HEK293 (cell line): ENCODE measurements at regions not wholly inside any gene's neighbourhood (a gene's known extent, or its start where the extent isn't known, plus 50 kb on each side); places are given as distances from the start of the nearest gene placed in this dataset.

Experiments used
- CTCF ChIP-seq: fragments of 450-650 bp; formaldehyde crosslinking; IDR thresholded peaks from 2 replicates; pipeline ENCODE4 v1.5.1; 2016; ENCODE audit warnings: missing biosample characterization, missing genetic modification characterization
- REST ChIP-seq: fragments of 450-650 bp; formaldehyde crosslinking; IDR thresholded peaks from 2 replicates; pipeline ENCODE4 v1.5.1; 2016; ENCODE audit warnings: missing biosample characterization, missing genetic modification characterization
- ZFP41 ChIP-seq: fragments of 450-650 bp; formaldehyde crosslinking; IDR thresholded peaks from 2 replicates; pipeline ENCODE4 v1.5.1; 2016; ENCODE audit warnings: missing biosample characterization, missing genetic modification characterization, borderline replicate concordance
- ZNF223 ChIP-seq: fragments of 450-650 bp; formaldehyde crosslinking; IDR thresholded peaks from 2 replicates; pipeline ENCODE4 v1.5.1; 2016; ENCODE audit warnings: missing biosample characterization, missing genetic modification characterization
- ZNF24 ChIP-seq: fragments of 450-650 bp; formaldehyde crosslinking; IDR thresholded peaks from 2 replicates; pipeline ENCODE4 v1.5.1; 2016; ENCODE audit warnings: missing biosample characterization, missing genetic modification characterization
- ZNF280D ChIP-seq: fragments of 450-650 bp; formaldehyde crosslinking; IDR thresholded peaks from 2 replicates; pipeline ENCODE4 v1.5.1; 2016; ENCODE audit warnings: missing biosample characterization, missing genetic modification characterization
- ZNF324 ChIP-seq: fragments of 450-650 bp; formaldehyde crosslinking; IDR thresholded peaks from 2 replicates; pipeline ENCODE4 v1.5.1; 2016; ENCODE audit warnings: missing biosample characterization, missing genetic modification characterization

- TF ChIP-seq CTCF (tag by site-specific recombination) (no peak), REST (tag by site-specific recombination) (no peak), ZNF324 (tag by site-specific recombination) (no peak), ZFP41 (no peak), ZNF280D (tag by site-specific recombination) (no peak), ZNF223 (tag by site-specific recombination) (no peak), ZNF24 (tag by site-specific recombination) (no peak)
Measured at GRCh38 chr18:71827301-71827700, 716.8 kb downstream of the CBLN2 start.
